ENCODE measurements at regions not wholly inside any gene's neighbourhood (a gene's known extent, or its start where the extent isn't known, plus 50 kb on each side); places are given as distances from the start of the nearest gene placed in this dataset.

- H4K20me1 ChIP-seq (ENCODE audit: insufficient read depth), result no peaks in the 10 kb centered on the region
- no peaks in the 10 kb centered on the region for H3K27me3 ChIP-seq (ENCODE audit: insufficient read depth)
- H3K9me3 ChIP-seq, result no peaks in the 10 kb centered on the region
- POLR2A ChIA-PET, result no interaction called here
- H3K27ac ChIP-seq (ENCODE audit: low read depth in 2 of 2, low read length in 1 of 2), result no peak overlapping the region
- no peak overlapping the region for H3K9ac ChIP-seq
- H3K4me1 ChIP-seq (ENCODE audit: control insufficient read depth in 1 of 2, insufficient read depth in 2 of 2, low read depth in 1 of 2, low read length in 1 of 2), result no peaks in the 10 kb centered on the region
- 28% methylated on average over 2 of the region's 2 CpGs for WGBS (ENCODE audit: low lambda C conversion rate)
- no peaks in the 10 kb centered on the region for H3K79me2 ChIP-seq (ENCODE audit: insufficient read depth)
- CTCF ChIA-PET, result interaction anchor here (0.6 kb wide), 1 partner anchor 79 kb away, joined by 3 read pairs; no protein-coding TSS in a partner anchor
- DNase-seq, result no peak
- H2AFZ ChIP-seq (ENCODE audit: low read depth), result no peak overlapping the region
- no peaks in the 10 kb centered on the region for H3F3A ChIP-seq (replicated peaks; ENCODE audit: insufficient read depth)
- H3K36me3 ChIP-seq (replicated peaks in 1 of 2; ENCODE audit: control insufficient read depth in 1 of 2, insufficient read depth in 2 of 2, low read length in 1 of 2), result no peaks in the 10 kb centered on the region
- no peaks in the 10 kb centered on the region for H3K9me2 ChIP-seq
- TF ChIP-seq PBX3 (IDR thresholded peaks at IDR 0.05) (no peak), USF2 (IDR thresholded peaks at IDR 0.05; ENCODE audit: borderline replicate concordance, low read depth, low read length) (no peak), TEAD4 (IDR thresholded peaks at IDR 0.05; ENCODE audit: borderline replicate concordance, insufficient read depth) (no peak), RCOR1 (IDR thresholded peaks at IDR 0.05; ENCODE audit: low read length) (no peak), GABPA (IDR thresholded peaks at IDR 0.05; ENCODE audit: low read depth) (no peak), RAD21 (IDR thresholded peaks at IDR 0.05; ENCODE audit: low read length) (no peak), REST (IDR thresholded peaks at IDR 0.05; ENCODE audit: low read depth, low read length) (no peak), GATA2 (CRISPR knock-in tag; IDR thresholded peaks at IDR 0.05) (no peak), FOXJ3 (CRISPR knock-in tag; IDR thresholded peaks at IDR 0.05) (no peak), NRF1 (IDR thresholded peaks at IDR 0.05; ENCODE audit: low read depth, low read length) (no peak), EP300 (IDR thresholded peaks at IDR 0.05; ENCODE audit: borderline replicate concordance in 1 of 2, low read depth in 1 of 2, low read length in 1 of 2) (no peak), TCF12 (IDR thresholded peaks at IDR 0.05) (no peak), IRF3 (IDR thresholded peaks at IDR 0.05; ENCODE audit: low read depth, low read length) (no peak), MAX (IDR thresholded peaks at IDR 0.05; ENCODE audit: low read depth) (no peak), SIN3A (IDR thresholded peaks at IDR 0.05; ENCODE audit: borderline replicate concordance, low read depth, low read length) (no peak), EZH2phosphoT487 (IDR thresholded peaks at IDR 0.05; ENCODE audit: borderline replicate concordance, low read depth) (no peak), SMC3 (IDR thresholded peaks at IDR 0.05; ENCODE audit: low read depth, low read length) (no peak), MEF2A (IDR thresholded peaks at IDR 0.05; ENCODE audit: borderline replicate concordance, low read depth) (no peak), ZBTB33 (IDR thresholded peaks at IDR 0.05; ENCODE audit: borderline replicate concordance, low read depth) (no peak), TAF1 (IDR thresholded peaks at IDR 0.05; ENCODE audit: borderline replicate concordance, low read depth, low read length) (no peak)
- no peak overlapping the region for H3K4me3 ChIP-seq (ENCODE audit: low read depth in 2 of 2, low read length in 1 of 2)
- H3K4me2 ChIP-seq, result no peak overlapping the region
Observed at GRCh38 chr2:134788417-134788816, 50.0 kb upstream of the ACMSD start.
